ENCODE measurements at regions not wholly inside any gene's neighbourhood (a gene's known extent, or its start where the extent isn't known, plus 50 kb on each side); places are given as distances from the start of the nearest gene placed in this dataset.

- no TSS peak for BruUV-seq (replicated peaks)
- Histone ChIP-seq H3K4me1 (ENCODE audit: control insufficient read depth, insufficient read depth, low read length) (no peaks in the 10 kb centered on the region), H3K27ac (ENCODE audit: low read length) (no peak overlapping the region), H3K4me3 (ENCODE audit: low read depth in 2 of 2, low read length in 2 of 2) (no peak overlapping the region), H3K27me3 (ENCODE audit: control insufficient read depth, insufficient read depth, low read length) (no peaks in the 10 kb centered on the region), H3K36me3 (ENCODE audit: control insufficient read depth, insufficient read depth, low read length) (no peaks in the 10 kb centered on the region), H3K9me3 (ENCODE audit: control insufficient read depth, insufficient read depth, low read depth, low read length) (no peaks in the 10 kb centered on the region)
- ATAC-seq (no peak), DNase-seq (ENCODE audit: low read depth, low spot score) (no peak)
- POLR2A ChIA-PET = no interaction called here
- in situ Hi-C loops (cut with HindIII; ENCODE audit: low pct_unique_long_range_greater_than_20kb, low sequenced_read_pairs) = no loop called here
- CTCF ChIA-PET = no interaction called here
- TF ChIP-seq POLR2AphosphoS5 (IDR thresholded peaks at IDR 0.05; ENCODE audit: low read depth, low read length) = no peak
- TF ChIP-seq CTCF (IDR thresholded peaks at IDR 0.05) = no peak
- no peak for TF ChIP-seq REST (IDR thresholded peaks at IDR 0.05; ENCODE audit: insufficient read depth in 1 of 2, low read depth in 2 of 2, low read length in 1 of 2)
- TF ChIP-seq TCF7L2 (IDR thresholded peaks at IDR 0.05; ENCODE audit: low read depth, low read length) = no peak
- TF ChIP-seq SIN3A (IDR thresholded peaks at IDR 0.05; ENCODE audit: borderline replicate concordance, insufficient read depth, low read depth, low read length) = no peak
- intact Hi-C loops (cut with micrococcal nuclease; ENCODE audit: unreplicated experiment) = no loop called here
These were observed 172.1 kb downstream of the CBLN2 start for GRCh38 chr18:72372076-72372475.

GRCh38 chr18:72368308-72368707 is 175.8 kb downstream of the CBLN2 start:
- Histone ChIP-seq H3K36me3 (ENCODE audit: control insufficient read depth, insufficient read depth, low read length) (no peaks in the 10 kb centered on the region), H3K4me3 (ENCODE audit: low read depth in 2 of 2, low read length in 2 of 2) (no peak overlapping the region), H3K27me3 (ENCODE audit: control insufficient read depth, insufficient read depth, low read length) (no peaks in the 10 kb centered on the region), H3K27ac (ENCODE audit: low read length) (no peak overlapping the region), H3K9me3 (ENCODE audit: control insufficient read depth, insufficient read depth, low read depth, low read length) (no peaks in the 10 kb centered on the region), H3K4me1 (ENCODE audit: control insufficient read depth, insufficient read depth, low read length) (no peaks in the 10 kb centered on the region)
- intact Hi-C loops (cut with micrococcal nuclease; ENCODE audit: unreplicated experiment) (no loop called here), in situ Hi-C loops (cut with HindIII; ENCODE audit: low pct_unique_long_range_greater_than_20kb, low sequenced_read_pairs) (no loop called here)
- BruUV-seq (replicated peaks) = no TSS peak
- TF ChIP-seq CTCF (IDR thresholded peaks at IDR 0.05) (no peak), REST (IDR thresholded peaks at IDR 0.05; ENCODE audit: insufficient read depth in 1 of 2, low read depth in 2 of 2, low read length in 1 of 2) (no peak), SIN3A (IDR thresholded peaks at IDR 0.05; ENCODE audit: borderline replicate concordance, insufficient read depth, low read depth, low read length) (no peak), POLR2AphosphoS5 (IDR thresholded peaks at IDR 0.05; ENCODE audit: low read depth, low read length) (no peak), TCF7L2 (IDR thresholded peaks at IDR 0.05; ENCODE audit: low read depth, low read length) (no peak)
- CTCF ChIA-PET = no interaction called here
- POLR2A ChIA-PET = no interaction called here
- ATAC-seq (no peak), DNase-seq (ENCODE audit: low read depth, low spot score) (no peak)
